Astrocyte (in vitro differentiated cells and primary cell): ENCODE measurements at regions not wholly inside any gene's neighbourhood (a gene's known extent, or its start where the extent isn't known, plus 50 kb on each side); places are given as distances from the start of the nearest gene placed in this dataset.

Source experiments
- DNase-seq: peaks from one replicate; pipeline ENCODE4 v3.0.0-alpha.2; 2010; ENCODE audit warnings: low read depth
- FAIRE-seq: peaks from 2 replicates; lab custom pipeline; 2011; peaks lifted over from hg19 to GRCh38; lab: Jason Lieb, UNC
- H2AFZ ChIP-seq: 2 replicates; pipeline ENCODE4 v1.6.0; 2012; ENCODE audit warnings: low read depth, low read length, inconsistent platforms
- H3K27ac ChIP-seq: 2 replicates; pipeline ENCODE4 v1.5.1; 2011; ENCODE audit warnings: low read depth, low read length, inconsistent platforms
- H3K27me3 ChIP-seq: 2 replicates; pipeline ENCODE4 v1.6.0; 2011; ENCODE audit warnings: low read length, inconsistent platforms; ENCODE audit not compliant: insufficient read depth
- H3K36me3 ChIP-seq: 2 replicates; pipeline ENCODE4 v1.5.1; 2011; ENCODE audit warnings: low read length, inconsistent platforms; ENCODE audit not compliant: insufficient read depth
- H3K4me1 ChIP-seq: 2 replicates; pipeline ENCODE4 v1.5.1; 2011; ENCODE audit warnings: low read length, inconsistent platforms; ENCODE audit not compliant: insufficient read depth
- H3K4me2 ChIP-seq: 2 replicates; pipeline ENCODE4 v1.6.0; 2012; ENCODE audit warnings: low read length, inconsistent platforms
- H3K4me3 ChIP-seq: 2 replicates; pipeline ENCODE4 v1.5.1; 2011; ENCODE audit warnings: low read depth, mild to moderate bottlenecking, low read length, inconsistent platforms; ENCODE audit not compliant: insufficient read depth
- H3K79me2 ChIP-seq: 2 replicates; pipeline ENCODE4 v1.6.0; 2012; ENCODE audit warnings: mild to moderate bottlenecking, low read length, inconsistent platforms; ENCODE audit not compliant: insufficient read depth
- H3K9ac ChIP-seq: 2 replicates; pipeline ENCODE4 v1.6.0; 2012; ENCODE audit warnings: mild to moderate bottlenecking, low read length, inconsistent platforms
- H3K9me3 ChIP-seq: 2 replicates; pipeline ENCODE4 v1.5.1; 2012; ENCODE audit warnings: low read depth, mild to moderate bottlenecking, low read length, inconsistent platforms; ENCODE audit not compliant: insufficient read depth
- H4K20me1 ChIP-seq: 2 replicates; pipeline ENCODE4 v1.6.0; 2012; ENCODE audit warnings: low read length, inconsistent platforms; ENCODE audit not compliant: insufficient read depth
- H3K27ac Mint-ChIP-seq: one replicate; pipeline ENCODE4 v1.8.0; 2021; ENCODE audit warnings: mild to moderate bottlenecking, mixed read lengths; ENCODE audit not compliant: unreplicated experiment
- H3K27me3 Mint-ChIP-seq: one replicate; pipeline ENCODE4 v1.8.0; 2021; ENCODE audit warnings: low read depth, mixed read lengths; ENCODE audit not compliant: unreplicated experiment
- H3K36me3 Mint-ChIP-seq: one replicate; pipeline ENCODE4 v1.8.0; 2021; ENCODE audit warnings: low read depth, mixed read lengths; ENCODE audit not compliant: unreplicated experiment
- H3K4me1 Mint-ChIP-seq: one replicate; pipeline ENCODE4 v1.8.0; 2021; ENCODE audit warnings: low read depth, mixed read lengths; ENCODE audit not compliant: unreplicated experiment
- H3K4me3 Mint-ChIP-seq: one replicate; pipeline ENCODE4 v1.8.0; 2021; ENCODE audit warnings: mild to moderate bottlenecking, moderate library complexity, mixed read lengths; ENCODE audit not compliant: unreplicated experiment
- H3K9me3 Mint-ChIP-seq: one replicate; pipeline ENCODE4 v1.8.0; 2021; ENCODE audit warnings: mild to moderate bottlenecking, mixed read lengths; ENCODE audit not compliant: unreplicated experiment
- EZH2 ChIP-seq: IDR thresholded peaks from 2 replicates; pipeline ENCODE4 v1.6.1; 2012; ENCODE audit warnings: mild to moderate bottlenecking, low read length, inconsistent platforms; ENCODE audit not compliant: insufficient read depth
- TF ChIP-seq, protein P1 (sequence below): IDR thresholded peaks from 2 replicates; pipeline ENCODE4 v1.5.1; 2011; ENCODE audit warnings: low read depth, mild to moderate bottlenecking, inconsistent platforms, low read length, moderate library complexity; ENCODE audit not compliant: insufficient read depth

GRCh38 chr3:194005930-194006501, 129.9 kb upstream of the HES1 start:
- Mint-ChIP-seq H3K4me3 (no peak overlapping the region), H3K9me3 (peaks cover 3% of the 10 kb centered on the region), H3K4me1 (peaks cover 27% of the 10 kb centered on the region), H3K27ac (no peak overlapping the region), H3K36me3 (no peaks in the 10 kb centered on the region), H3K27me3 (peaks cover 64% of the 10 kb centered on the region)
- FAIRE-seq, result no peak
- Histone ChIP-seq H3K4me1 (peaks cover 14% of the 10 kb centered on the region), H3K27ac (no peak overlapping the region), H3K4me3 (no peak overlapping the region), H3K27me3 (peaks cover 30% of the 10 kb centered on the region), H2AFZ (no peak overlapping the region), H4K20me1 (no peaks in the 10 kb centered on the region), H3K9ac (no peak overlapping the region), H3K36me3 (no peaks in the 10 kb centered on the region), H3K9me3 (no peaks in the 10 kb centered on the region), H3K4me2 (no peak overlapping the region), H3K79me2 (no peaks in the 10 kb centered on the region)
- TF ChIP-seq, protein P1, sequence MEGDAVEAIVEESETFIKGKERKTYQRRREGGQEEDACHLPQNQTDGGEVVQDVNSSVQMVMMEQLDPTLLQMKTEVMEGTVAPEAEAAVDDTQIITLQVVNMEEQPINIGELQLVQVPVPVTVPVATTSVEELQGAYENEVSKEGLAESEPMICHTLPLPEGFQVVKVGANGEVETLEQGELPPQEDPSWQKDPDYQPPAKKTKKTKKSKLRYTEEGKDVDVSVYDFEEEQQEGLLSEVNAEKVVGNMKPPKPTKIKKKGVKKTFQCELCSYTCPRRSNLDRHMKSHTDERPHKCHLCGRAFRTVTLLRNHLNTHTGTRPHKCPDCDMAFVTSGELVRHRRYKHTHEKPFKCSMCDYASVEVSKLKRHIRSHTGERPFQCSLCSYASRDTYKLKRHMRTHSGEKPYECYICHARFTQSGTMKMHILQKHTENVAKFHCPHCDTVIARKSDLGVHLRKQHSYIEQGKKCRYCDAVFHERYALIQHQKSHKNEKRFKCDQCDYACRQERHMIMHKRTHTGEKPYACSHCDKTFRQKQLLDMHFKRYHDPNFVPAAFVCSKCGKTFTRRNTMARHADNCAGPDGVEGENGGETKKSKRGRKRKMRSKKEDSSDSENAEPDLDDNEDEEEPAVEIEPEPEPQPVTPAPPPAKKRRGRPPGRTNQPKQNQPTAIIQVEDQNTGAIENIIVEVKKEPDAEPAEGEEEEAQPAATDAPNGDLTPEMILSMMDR, result no peak
- no peak for TF ChIP-seq EZH2
- no peak for DNase-seq

DNA sequence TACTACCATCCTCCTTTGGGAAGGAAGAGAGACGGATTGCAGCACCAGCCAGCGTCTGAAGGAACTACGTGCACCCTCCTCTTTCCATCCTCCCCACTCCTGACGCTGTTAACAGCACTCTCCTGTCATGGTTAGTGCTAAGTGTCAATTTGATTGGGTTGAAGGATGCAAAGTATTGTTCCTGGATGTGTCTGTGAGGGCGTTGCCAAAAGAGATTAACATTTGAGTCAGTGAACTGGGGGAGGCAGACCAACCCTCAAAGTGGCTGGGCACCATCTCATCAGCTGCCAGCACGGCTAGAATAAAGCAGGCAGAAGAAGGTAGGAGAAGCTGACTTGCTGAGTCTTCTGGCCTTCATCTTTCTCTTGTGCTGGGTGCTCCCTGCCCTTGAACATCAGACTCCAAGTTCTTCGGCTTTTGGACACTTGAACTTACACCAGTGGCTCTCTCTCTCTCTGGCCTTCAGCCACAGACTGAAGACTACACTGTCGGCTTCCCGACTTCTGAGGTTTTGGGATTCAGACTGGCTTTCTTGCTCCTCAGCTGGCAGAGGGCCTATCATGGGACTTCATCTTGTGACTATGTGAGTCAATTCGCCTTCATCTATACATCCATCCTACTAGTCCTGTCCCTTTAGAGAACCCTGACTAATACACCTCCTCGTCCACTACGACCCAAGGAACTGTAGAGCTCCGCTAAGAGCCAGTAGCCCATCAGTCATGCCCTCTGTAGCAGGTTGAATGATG, 128.2 kb upstream of the HES1 start:
- no peak for FAIRE-seq
- Histone ChIP-seq H3K4me3 (no peak overlapping the region), H3K36me3 (no peaks in the 10 kb centered on the region), H3K4me1 (peaks cover 14% of the 10 kb centered on the region), H2AFZ (no peak overlapping the region), H4K20me1 (no peaks in the 10 kb centered on the region), H3K27me3 (peaks cover 36% of the 10 kb centered on the region), H3K9ac (no peak overlapping the region), H3K27ac (no peak overlapping the region), H3K4me2 (no peak overlapping the region), H3K79me2 (no peaks in the 10 kb centered on the region), H3K9me3 (no peaks in the 10 kb centered on the region)
- TF ChIP-seq, protein P1, result no peak
- no peak for TF ChIP-seq EZH2
- DNase-seq, result peak; percentile 28
- no peak overlapping the region for H3K27ac Mint-ChIP-seq
- peaks cover 1% of the 10 kb centered on the region for H3K9me3 Mint-ChIP-seq
- H3K4me3 Mint-ChIP-seq, result no peak overlapping the region
- no peaks in the 10 kb centered on the region for H3K36me3 Mint-ChIP-seq
- H3K27me3 Mint-ChIP-seq, result peaks cover 69% of the 10 kb centered on the region
- H3K4me1 Mint-ChIP-seq, result peaks cover 25% of the 10 kb centered on the region

DNA sequence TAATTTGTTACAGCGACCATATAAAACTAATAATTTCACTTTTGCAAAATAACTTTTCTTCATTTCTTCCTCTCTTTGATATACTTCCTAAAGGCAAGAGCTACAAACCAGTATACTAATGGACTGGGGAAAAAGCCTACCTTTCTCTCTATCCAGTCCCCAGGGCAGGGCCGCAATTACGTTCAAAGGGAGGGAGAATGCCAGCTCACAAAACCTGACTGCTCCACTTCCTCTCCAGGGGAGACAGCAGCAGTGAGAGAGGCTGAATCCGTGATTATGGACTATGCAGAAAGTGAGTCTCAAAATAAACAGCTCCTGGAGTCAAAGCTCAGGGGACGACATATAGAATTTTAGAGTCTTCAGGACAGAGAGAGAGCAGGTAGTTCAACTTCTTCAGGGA, 126.9 kb upstream of the HES1 start:
- H3K9me3 ChIP-seq, result no peaks in the 10 kb centered on the region
- H3K36me3 ChIP-seq, result no peaks in the 10 kb centered on the region
- no peak overlapping the region for H3K4me3 ChIP-seq
- H2AFZ ChIP-seq, result no peak overlapping the region
- no peak overlapping the region for H3K4me2 ChIP-seq
- TF ChIP-seq EZH2, result no peak
- TF ChIP-seq, protein P1, result no peak
- peaks cover 8% of the 10 kb centered on the region for H3K4me1 ChIP-seq
- peaks cover 39% of the 10 kb centered on the region for H3K27me3 ChIP-seq
- no peak overlapping the region for H3K27ac Mint-ChIP-seq
- H3K27me3 Mint-ChIP-seq, result peaks cover 81% of the 10 kb centered on the region
- H3K36me3 Mint-ChIP-seq, result no peaks in the 10 kb centered on the region
- no peak overlapping the region for H3K27ac ChIP-seq
- no peaks in the 10 kb centered on the region for H3K79me2 ChIP-seq
- H3K4me1 Mint-ChIP-seq, result peaks cover 18% of the 10 kb centered on the region
- FAIRE-seq (no peak), DNase-seq (no peak)
- no peak overlapping the region for H3K4me3 Mint-ChIP-seq
- H3K9me3 Mint-ChIP-seq, result peaks cover 1% of the 10 kb centered on the region
- no peaks in the 10 kb centered on the region for H4K20me1 ChIP-seq
- no peak overlapping the region for H3K9ac ChIP-seq
